ENCODE measurements at regions not wholly inside any gene's neighbourhood (a gene's known extent, or its start where the extent isn't known, plus 50 kb on each side); places are given as distances from the start of the nearest gene placed in this dataset.
"Not testable (repeated sequence)": the region's sequence is repeated elsewhere in the genome, so short reads cannot be mapped to it uniquely, and the experiment has no call there.

DNA sequence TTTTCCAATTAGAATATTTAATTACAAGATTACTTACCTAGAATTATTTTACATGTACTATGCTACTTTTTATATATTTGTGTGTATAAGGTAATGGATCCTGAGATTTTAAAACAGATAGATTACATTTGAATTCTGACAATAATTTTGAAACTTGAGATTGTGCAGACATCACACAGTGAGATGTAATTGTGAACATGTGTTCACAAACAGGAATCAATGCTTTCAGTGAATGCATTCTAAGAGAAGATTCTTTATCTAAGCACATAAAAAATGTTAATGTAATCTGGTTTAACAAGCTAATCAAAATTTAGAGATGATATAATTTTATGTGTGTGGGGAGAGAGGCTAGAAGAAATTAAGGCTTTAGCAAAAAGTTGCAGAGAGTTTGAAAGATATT lies 1925.5 kb downstream of the ARAP2 start:
- H3K27ac ChIP-seq: no peak overlapping the region
- H3K4me1 ChIP-seq (replicated peaks): no peaks in the 10 kb centered on the region
- no peaks in the 10 kb centered on the region for H3K9me3 ChIP-seq
- no peaks in the 10 kb centered on the region for H3K36me3 ChIP-seq
- TF ChIP-seq POLR2A (IDR thresholded peaks at IDR 0.05) (no peak), POLR2AphosphoS5 (IDR thresholded peaks at IDR 0.05) (no peak)
- TF ChIP-seq, protein P1, sequence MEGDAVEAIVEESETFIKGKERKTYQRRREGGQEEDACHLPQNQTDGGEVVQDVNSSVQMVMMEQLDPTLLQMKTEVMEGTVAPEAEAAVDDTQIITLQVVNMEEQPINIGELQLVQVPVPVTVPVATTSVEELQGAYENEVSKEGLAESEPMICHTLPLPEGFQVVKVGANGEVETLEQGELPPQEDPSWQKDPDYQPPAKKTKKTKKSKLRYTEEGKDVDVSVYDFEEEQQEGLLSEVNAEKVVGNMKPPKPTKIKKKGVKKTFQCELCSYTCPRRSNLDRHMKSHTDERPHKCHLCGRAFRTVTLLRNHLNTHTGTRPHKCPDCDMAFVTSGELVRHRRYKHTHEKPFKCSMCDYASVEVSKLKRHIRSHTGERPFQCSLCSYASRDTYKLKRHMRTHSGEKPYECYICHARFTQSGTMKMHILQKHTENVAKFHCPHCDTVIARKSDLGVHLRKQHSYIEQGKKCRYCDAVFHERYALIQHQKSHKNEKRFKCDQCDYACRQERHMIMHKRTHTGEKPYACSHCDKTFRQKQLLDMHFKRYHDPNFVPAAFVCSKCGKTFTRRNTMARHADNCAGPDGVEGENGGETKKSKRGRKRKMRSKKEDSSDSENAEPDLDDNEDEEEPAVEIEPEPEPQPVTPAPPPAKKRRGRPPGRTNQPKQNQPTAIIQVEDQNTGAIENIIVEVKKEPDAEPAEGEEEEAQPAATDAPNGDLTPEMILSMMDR (IDR thresholded peaks at IDR 0.05): no peak
- intact Hi-C loops (cut with DNase I): no loop called here
- H3K27me3 ChIP-seq (replicated peaks; ENCODE audit: insufficient read depth): no peaks in the 10 kb centered on the region
- H3K4me3 ChIP-seq: no peak overlapping the region
- DNase-seq (ENCODE audit: low spot score): no peak

DNA sequence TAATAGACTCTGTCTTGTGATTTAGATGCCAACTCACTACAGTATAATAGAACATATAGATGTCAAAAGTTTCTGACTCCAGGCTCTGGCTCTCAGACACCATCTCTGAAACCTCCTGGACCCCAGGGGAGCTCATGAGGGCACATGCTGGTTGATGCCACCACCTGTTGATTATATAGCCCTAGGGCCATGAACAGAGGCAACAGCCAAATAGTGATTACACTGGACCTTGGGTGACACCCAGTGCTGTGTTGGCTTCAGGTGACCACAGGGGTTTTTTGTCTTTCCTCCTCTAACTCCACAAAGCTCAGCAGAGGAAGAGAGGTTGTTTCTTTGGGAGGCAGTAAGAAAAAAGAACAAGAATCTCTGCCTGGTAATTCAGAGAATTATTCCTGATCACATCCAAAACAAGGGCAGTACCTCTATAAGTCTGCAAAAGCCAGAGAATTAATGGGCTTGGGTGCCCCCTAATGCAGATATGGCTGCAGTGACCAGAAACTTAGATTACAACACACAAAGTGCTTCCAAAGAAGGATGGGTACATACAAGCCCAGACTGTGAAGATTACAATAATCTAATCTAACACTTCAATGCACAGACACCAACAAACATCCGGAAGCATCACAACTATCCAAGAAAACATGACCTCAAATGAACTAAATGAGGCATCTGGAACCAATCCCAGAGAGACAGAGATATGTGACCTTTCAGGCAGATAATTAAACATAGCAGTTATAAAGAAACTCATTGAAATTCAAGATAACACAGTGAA lies 1920.6 kb downstream of the ARAP2 start:
- DNase-seq (ENCODE audit: low spot score): no peak
- TF ChIP-seq POLR2A (IDR thresholded peaks at IDR 0.05) (no peak), POLR2AphosphoS5 (IDR thresholded peaks at IDR 0.05) (no peak)
- TF ChIP-seq, protein P1 (IDR thresholded peaks at IDR 0.05): no peak
- no peaks in the 10 kb centered on the region for H3K36me3 ChIP-seq
- intact Hi-C loops (cut with DNase I): no loop called here
- 38% methylated on average over 1 of the region's 1 CpG for WGBS
- H3K27ac ChIP-seq: no peak overlapping the region
- no peaks in the 10 kb centered on the region for H3K9me3 ChIP-seq
- no peaks in the 10 kb centered on the region for H3K27me3 ChIP-seq (replicated peaks; ENCODE audit: insufficient read depth)
- H3K4me3 ChIP-seq: no peak overlapping the region
- no peaks in the 10 kb centered on the region for H3K4me1 ChIP-seq (replicated peaks)

DNA sequence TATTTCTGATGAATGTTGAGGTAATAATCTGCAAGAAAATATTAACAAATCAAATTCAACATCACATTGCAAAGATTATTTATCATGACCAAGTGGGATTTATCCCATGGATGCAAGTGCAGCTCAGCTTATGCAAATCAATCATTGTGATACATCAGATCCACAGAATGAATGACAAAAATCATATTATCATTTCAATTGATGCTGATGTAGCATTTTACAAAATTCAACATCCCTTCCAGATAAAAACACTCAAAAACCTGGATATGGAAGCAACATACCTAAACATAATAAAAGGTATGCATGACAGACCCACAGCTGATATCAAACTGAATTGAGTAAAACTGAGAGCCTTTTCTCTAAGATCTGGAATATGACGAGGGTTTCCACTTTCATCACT lies 1915.4 kb downstream of the ARAP2 start:
- TF ChIP-seq POLR2AphosphoS5 (IDR thresholded peaks at IDR 0.05): no peak
- TF ChIP-seq, protein P1 (IDR thresholded peaks at IDR 0.05): no peak
- no peak for TF ChIP-seq POLR2A (IDR thresholded peaks at IDR 0.05)
- no peaks in the 10 kb centered on the region for H3K4me1 ChIP-seq (replicated peaks)
- no peak overlapping the region for H3K4me3 ChIP-seq
- no peaks in the 10 kb centered on the region for H3K9me3 ChIP-seq
- no peak overlapping the region for H3K27ac ChIP-seq
- H3K36me3 ChIP-seq: no peaks in the 10 kb centered on the region
- H3K27me3 ChIP-seq (replicated peaks; ENCODE audit: insufficient read depth): no peaks in the 10 kb centered on the region
- intact Hi-C loops (cut with DNase I): no loop called here
- WGBS: 92% methylated on average over 1 of the region's 1 CpG
- DNase-seq (ENCODE audit: low spot score): no peak

DNA sequence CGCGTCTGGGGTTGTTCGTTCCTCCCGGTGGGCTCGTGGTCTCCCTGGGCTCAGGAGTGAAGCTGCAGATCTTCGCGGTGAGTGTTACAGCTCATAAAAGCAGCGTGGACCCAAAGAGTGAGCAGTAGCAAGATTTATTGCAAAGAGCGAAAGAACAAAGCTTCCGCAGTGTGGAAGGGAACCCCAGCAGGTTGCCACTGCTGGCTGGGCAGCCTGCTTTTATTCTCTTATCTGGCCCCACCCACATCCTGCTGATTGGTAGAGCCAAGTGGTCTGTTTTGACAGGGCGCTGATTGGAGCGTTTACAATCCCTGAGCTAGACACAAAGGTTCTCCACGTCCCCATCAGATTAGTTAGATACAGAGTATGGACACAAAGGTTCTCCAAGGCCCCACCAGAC lies 1909.2 kb downstream of the ARAP2 start:
- H3K4me3 ChIP-seq; H3K36me3 ChIP-seq; intact Hi-C loops (cut with DNase I); H3K27ac ChIP-seq; H3K27me3 ChIP-seq (replicated peaks; ENCODE audit: insufficient read depth); DNase-seq (ENCODE audit: low spot score); H3K9me3 ChIP-seq; H3K4me1 ChIP-seq (replicated peaks): not testable (repeated sequence)
- 90% methylated on average over 13 of the region's 13 CpGs for WGBS

DNA sequence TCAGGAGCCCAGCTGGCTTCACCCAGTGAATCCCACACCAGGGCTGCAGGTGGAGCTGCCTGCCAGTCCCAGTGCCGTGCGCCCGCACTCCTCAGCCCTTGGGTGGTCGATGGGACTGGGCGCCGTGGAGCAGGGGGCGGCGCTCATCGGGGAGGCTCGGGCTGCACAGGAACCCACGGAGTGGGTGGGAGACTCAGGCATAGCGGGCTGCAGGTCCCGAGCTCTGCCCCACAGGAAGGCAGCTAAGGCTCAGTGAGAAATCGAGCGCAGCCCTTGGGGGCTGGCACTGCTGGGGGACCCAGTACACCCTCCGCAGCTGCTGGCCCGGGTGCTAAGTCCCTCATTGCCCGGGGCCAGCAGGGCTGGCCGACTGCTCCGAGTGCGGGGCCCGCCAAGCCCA lies 1908.8 kb downstream of the ARAP2 start:
- intact Hi-C loops (cut with DNase I); H3K4me1 ChIP-seq (replicated peaks); H3K9me3 ChIP-seq; H3K27me3 ChIP-seq (replicated peaks; ENCODE audit: insufficient read depth); H3K36me3 ChIP-seq; H3K27ac ChIP-seq; DNase-seq (ENCODE audit: low spot score); H3K4me3 ChIP-seq: not testable (repeated sequence)
- 97% methylated on average over 18 of the region's 22 CpGs for WGBS

DNA sequence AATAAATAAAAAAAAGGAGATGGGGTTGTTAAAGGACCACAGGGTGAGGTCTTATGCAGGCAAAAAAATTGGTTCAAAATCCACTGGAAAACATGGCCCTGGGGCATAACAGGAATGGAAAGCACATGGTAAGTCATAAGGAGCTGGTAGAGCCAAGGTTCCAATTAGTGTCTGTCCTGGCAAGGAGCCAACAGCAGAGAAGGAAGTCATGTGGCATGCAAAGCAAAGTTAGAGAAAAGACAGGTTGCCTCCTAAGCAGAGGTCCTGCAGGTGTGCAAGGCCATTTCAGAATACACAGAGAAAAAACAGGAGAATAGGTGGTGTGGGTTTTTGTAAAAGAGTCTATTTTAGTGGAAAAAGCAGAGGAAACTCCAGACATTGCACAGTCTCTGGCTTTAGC lies 1881.7 kb downstream of the ARAP2 start:
- no peaks in the 10 kb centered on the region for H3K27me3 ChIP-seq (replicated peaks; ENCODE audit: insufficient read depth)
- TF ChIP-seq POLR2AphosphoS5 (IDR thresholded peaks at IDR 0.05) (no peak), POLR2A (IDR thresholded peaks at IDR 0.05) (no peak)
- TF ChIP-seq, protein P1 (IDR thresholded peaks at IDR 0.05): no peak
- DNase-seq (ENCODE audit: low spot score): no peak
- no peak overlapping the region for H3K27ac ChIP-seq
- intact Hi-C loops (cut with DNase I): no loop called here
- no peaks in the 10 kb centered on the region for H3K4me1 ChIP-seq (replicated peaks)
- H3K4me3 ChIP-seq: no peak overlapping the region
- H3K9me3 ChIP-seq: no peaks in the 10 kb centered on the region
- H3K36me3 ChIP-seq: no peaks in the 10 kb centered on the region
